CD14-positive monocyte (primary cell): ENCODE measurements at regions not wholly inside any gene's neighbourhood (a gene's known extent, or its start where the extent isn't known, plus 50 kb on each side); places are given as distances from the start of the nearest gene placed in this dataset.

Experiments
- DNase-seq, 3 donors: peaks; one replicate each; pipeline ENCODE4 v3.0.0-alpha.2; 2011 to 2022
- H2AFZ ChIP-seq: 2 replicates; pipeline ENCODE4 v1.6.0; 2012; ENCODE audit warnings: mild to moderate bottlenecking, low read depth, low read length, inconsistent platforms; ENCODE audit not compliant: insufficient read depth, poor library complexity, severe bottlenecking
- H3K27ac ChIP-seq, 2 donors: 1 replicate in 1 of 2; 2 replicates in 1 of 2; pipeline ENCODE4 v1.5.1; 2012 to 2013; ENCODE audit warnings: low read length in 2 of 2, control low read depth in 1 of 2, inconsistent platforms in 1 of 2, low read depth in 1 of 2, mild to moderate bottlenecking in 1 of 2
- H3K27me3 ChIP-seq, 2 donors: one replicate each; pipeline versions ENCODE4 v1.6.0 to v1.6.1; 2011 to 2013; ENCODE audit warnings: low read length in 2 of 2; ENCODE audit not compliant: control insufficient read depth in 2 of 2, insufficient read depth in 2 of 2
- H3K36me3 ChIP-seq, 2 donors: replicated peaks in 1 of 2; 1 replicate in 1 of 2; 2 replicates in 1 of 2; pipeline versions ENCODE4 v1.5.1 to v1.6.1; 2012 to 2013; ENCODE audit warnings: low read length in 2 of 2, control low read depth in 1 of 2, inconsistent platforms in 1 of 2, mild to moderate bottlenecking in 1 of 2; ENCODE audit not compliant: insufficient read depth in 2 of 2, control insufficient read depth in 1 of 2
- H3K4me1 ChIP-seq, 2 donors: 1 replicate in 1 of 2; 2 replicates in 1 of 2; pipeline versions ENCODE4 v1.5.1 to v1.6.1; 2012 to 2013; ENCODE audit warnings: low read length in 2 of 2, control low read depth in 1 of 2, inconsistent platforms in 1 of 2, mild to moderate bottlenecking in 1 of 2, moderate library complexity in 1 of 2; ENCODE audit not compliant: insufficient read depth in 2 of 2, control insufficient read depth in 1 of 2
- H3K4me2 ChIP-seq: replicated peaks from 2 replicates; pipeline ENCODE3; 2012; ENCODE audit warnings: low read length, moderate library complexity, mild to moderate bottlenecking; ENCODE audit not compliant: poor library complexity, severe bottlenecking; ENCODE audit errors: extremely low read depth
- H3K4me3 ChIP-seq, 3 experiments: fragments of 200-600 bp in 1 of 3; sonication (generic) in 1 of 3; replicated peaks in 1 of 3; 1 replicate in 2 of 3; 2 replicates in 1 of 3; pipeline ENCODE4 v1.5.1; 2011 to 2013; ENCODE audit warnings: low read length in 3 of 3, mild to moderate bottlenecking in 3 of 3, control low read depth in 2 of 3, low read depth in 2 of 3, inconsistent platforms in 1 of 3, moderate library complexity in 1 of 3
- H3K79me2 ChIP-seq: 2 replicates; pipeline ENCODE4 v1.6.0; 2012; ENCODE audit warnings: mild to moderate bottlenecking, control low read depth, inconsistent platforms, low read length, moderate library complexity; ENCODE audit not compliant: insufficient read depth
- H3K9ac ChIP-seq: 2 replicates; pipeline ENCODE4 v1.6.0; 2017; ENCODE audit warnings: low read length, mild to moderate bottlenecking; ENCODE audit not compliant: insufficient read depth, poor library complexity, severe bottlenecking
- H3K9me3 ChIP-seq, 2 donors: replicated peaks in 1 of 2; 1 replicate in 1 of 2; 2 replicates in 1 of 2; pipeline versions ENCODE4 v1.5.1 to v1.6.1; 2012 to 2013; ENCODE audit warnings: low read length in 2 of 2, control low read depth in 1 of 2; ENCODE audit not compliant: control insufficient read depth in 1 of 2, insufficient read depth in 1 of 2
- H4K20me1 ChIP-seq: 2 replicates; pipeline ENCODE4 v1.6.0; 2012; ENCODE audit warnings: mild to moderate bottlenecking, low read length, control low read depth, moderate library complexity; ENCODE audit not compliant: insufficient read depth
- H3K27ac Mint-ChIP-seq, 7 donors: one replicate each; pipeline ENCODE4 v1.8.0; 2020; ENCODE audit warnings: mild to moderate bottlenecking in 7 of 7, mixed read lengths in 7 of 7, moderate library complexity in 6 of 7, inconsistent platforms in 2 of 7
- H3K27me3 Mint-ChIP-seq, 3 donors: one replicate each; pipeline ENCODE4 v1.8.0; 2021 to 2022; ENCODE audit warnings: low read depth in 3 of 3, mild to moderate bottlenecking in 3 of 3, mixed read lengths in 3 of 3, moderate library complexity in 3 of 3, inconsistent platforms in 1 of 3
- H3K36me3 Mint-ChIP-seq, 2 donors: one replicate each; pipeline ENCODE4 v1.8.0; 2020; ENCODE audit warnings: mixed read lengths in 2 of 2, inconsistent platforms in 1 of 2, mild to moderate bottlenecking in 1 of 2
- H3K4me1 Mint-ChIP-seq: one replicate; pipeline ENCODE4 v1.8.0; 2020; ENCODE audit warnings: mild to moderate bottlenecking, mixed read lengths
- H3K4me3 Mint-ChIP-seq, 2 donors: one replicate each; pipeline ENCODE4 v1.8.0; 2020; ENCODE audit warnings: mild to moderate bottlenecking in 2 of 2, mixed read lengths in 2 of 2, moderate library complexity in 1 of 2
- H3K9me3 Mint-ChIP-seq, 7 donors: one replicate each; pipeline ENCODE4 v1.8.0; 2020 to 2022; ENCODE audit warnings: mixed read lengths in 7 of 7, mild to moderate bottlenecking in 6 of 7, moderate library complexity in 6 of 7, inconsistent platforms in 2 of 7
- CTCF ChIP-seq: fragments of 200-600 bp; IDR thresholded peaks from one replicate; pipeline ENCODE4 v1.8.0; 2022; ENCODE audit warnings: antibody characterized with exemption, mild to moderate bottlenecking
- WGBS: methylation state at CpG from one replicate; pipeline ENCODE4 v1.1.5; 2013; ENCODE audit warnings: missing lambda C conversion rate; ENCODE audit not compliant: insufficient coverage; 5-methylcytosine and 5-hydroxymethylcytosine counted together
- intact Hi-C, 2 donors: fragments of 100-400 bp; cut with micrococcal nuclease; formaldehyde crosslinking; loops; one replicate each; pipeline versions ENCODE4 v1.15.0 to v1.15.1; 2023

GRCh38 chr5:33235824-33236223, 204.9 kb upstream of the TARS1 start:
- H3K9me3 Mint-ChIP-seq = peaks cover 0 to 5% (median 0%) of the 10 kb centered on the region in 7 donors
- H3K4me3 Mint-ChIP-seq = no peak overlapping the region
- no peak for DNase-seq
- Histone ChIP-seq H3K27me3 (no peaks in the 10 kb centered on the region), H3K9me3 (no peaks in the 10 kb centered on the region), H3K4me3 (no peak overlapping the region), H3K79me2 (no peaks in the 10 kb centered on the region), H2AFZ (no peak overlapping the region), H3K4me1 (no peaks in the 10 kb centered on the region), H3K27ac (no peak overlapping the region), H3K36me3 (no peaks in the 10 kb centered on the region), H4K20me1 (no peaks in the 10 kb centered on the region), H3K9ac (no peak overlapping the region), H3K4me2 (no peak overlapping the region)
- peaks cover 10% of the 10 kb centered on the region for H3K4me1 Mint-ChIP-seq
- 13% methylated on average over 1 of the region's 4 CpGs for WGBS
- H3K27me3 Mint-ChIP-seq = peaks cover 0 to 1% (median 0%) of the 10 kb centered on the region in 3 donors
- H3K36me3 Mint-ChIP-seq = no peaks in the 10 kb centered on the region
- TF ChIP-seq CTCF = no peak
- intact Hi-C loops = no loop called here
- no peak overlapping the region for H3K27ac Mint-ChIP-seq

DNA sequence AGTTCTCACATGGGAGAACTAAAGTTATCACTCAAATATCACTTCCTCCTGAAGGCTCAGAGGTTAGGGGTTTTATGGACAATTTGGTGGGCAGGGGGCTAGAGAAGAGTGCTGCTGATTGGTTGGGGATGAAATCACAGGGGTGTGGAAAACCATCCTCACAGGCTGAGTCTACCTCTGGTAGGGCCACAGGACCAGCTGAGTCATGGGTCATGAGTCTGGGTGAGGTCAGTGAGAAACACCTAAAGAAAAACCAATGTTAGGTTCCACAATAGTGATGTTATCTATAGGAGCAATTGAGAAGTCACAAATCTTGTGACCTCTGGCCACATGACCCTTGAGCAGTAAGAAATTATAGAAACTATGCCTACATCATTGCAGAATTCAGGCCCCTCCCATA, 203.3 kb upstream of the TARS1 start:
- no peaks in the 10 kb centered on the region for H3K79me2 ChIP-seq
- H3K9me3 ChIP-seq = no peaks in the 10 kb centered on the region
- H3K9ac ChIP-seq = no peak overlapping the region
- H3K27me3 ChIP-seq = no peaks in the 10 kb centered on the region
- no peak overlapping the region for H3K27ac ChIP-seq
- Mint-ChIP-seq H3K4me1 (peaks cover 23% of the 10 kb centered on the region), H3K27ac (peak overlapping the region in 2 of 7 donors; percentile 23 to 58), H3K4me3 (no peak overlapping the region), H3K9me3 (peaks cover 0 to 5% (median 0%) of the 10 kb centered on the region in 7 donors), H3K27me3 (peaks cover 0 to 1% (median 0%) of the 10 kb centered on the region in 3 donors), H3K36me3 (no peaks in the 10 kb centered on the region)
- H3K4me3 ChIP-seq = no peak overlapping the region
- no peaks in the 10 kb centered on the region for H3K36me3 ChIP-seq
- TF ChIP-seq CTCF = no peak
- no peak for DNase-seq
- H3K4me2 ChIP-seq = no peak overlapping the region
- peaks cover 12% of the 10 kb centered on the region in 2 donors for H3K4me1 ChIP-seq
- no peak overlapping the region for H2AFZ ChIP-seq
- H4K20me1 ChIP-seq = no peaks in the 10 kb centered on the region
- intact Hi-C loops = no loop called here
